Tibial nerve (tissue), 3 donors: ENCODE measurements at regions not wholly inside any gene's neighbourhood (a gene's known extent, or its start where the extent isn't known, plus 50 kb on each side); places are given as distances from the start of the nearest gene placed in this dataset.

Source experiments
- POLR2A ChIP-seq, 2 donors: fragments of 450-650 bp; IDR thresholded peaks; one replicate each; pipeline ENCODE4 v1.6.1; 2017; ENCODE audit warnings: antibody characterized with exemption in 2 of 2, mild to moderate bottlenecking in 2 of 2, moderate library complexity in 2 of 2
- TF ChIP-seq, protein P1 (sequence below), 5 experiments: fragments of 200-600 bp in 3 of 5; fragments of 450-650 bp in 2 of 5; sonication (generic) in 3 of 5; IDR thresholded peaks; one replicate each; pipeline ENCODE4 v1.5.1; 2016 to 2019; ENCODE audit warnings: antibody characterized with exemption in 5 of 5, mild to moderate bottlenecking in 3 of 5, moderate library complexity in 2 of 5

DNA sequence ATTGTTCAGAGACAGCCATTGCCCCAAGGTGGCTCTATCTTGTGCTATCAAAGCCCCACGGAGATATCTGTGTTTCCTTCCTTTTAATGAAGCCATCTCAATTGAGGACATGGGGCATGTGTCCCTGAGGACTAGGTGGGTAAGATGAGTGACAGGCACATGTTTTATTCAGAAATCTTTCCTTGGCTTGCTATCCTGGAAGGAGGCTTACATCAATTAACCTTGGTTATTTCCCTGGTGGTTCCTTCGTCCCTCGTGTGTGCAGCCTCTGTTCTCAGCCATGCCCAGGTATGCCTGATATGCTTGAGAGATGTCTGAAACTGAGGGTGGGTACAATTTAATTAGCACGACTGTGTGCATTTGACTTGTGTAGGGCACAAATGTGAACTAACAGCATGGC is 102.2 kb upstream of the TUT7 start:
- TF ChIP-seq, protein P1, sequence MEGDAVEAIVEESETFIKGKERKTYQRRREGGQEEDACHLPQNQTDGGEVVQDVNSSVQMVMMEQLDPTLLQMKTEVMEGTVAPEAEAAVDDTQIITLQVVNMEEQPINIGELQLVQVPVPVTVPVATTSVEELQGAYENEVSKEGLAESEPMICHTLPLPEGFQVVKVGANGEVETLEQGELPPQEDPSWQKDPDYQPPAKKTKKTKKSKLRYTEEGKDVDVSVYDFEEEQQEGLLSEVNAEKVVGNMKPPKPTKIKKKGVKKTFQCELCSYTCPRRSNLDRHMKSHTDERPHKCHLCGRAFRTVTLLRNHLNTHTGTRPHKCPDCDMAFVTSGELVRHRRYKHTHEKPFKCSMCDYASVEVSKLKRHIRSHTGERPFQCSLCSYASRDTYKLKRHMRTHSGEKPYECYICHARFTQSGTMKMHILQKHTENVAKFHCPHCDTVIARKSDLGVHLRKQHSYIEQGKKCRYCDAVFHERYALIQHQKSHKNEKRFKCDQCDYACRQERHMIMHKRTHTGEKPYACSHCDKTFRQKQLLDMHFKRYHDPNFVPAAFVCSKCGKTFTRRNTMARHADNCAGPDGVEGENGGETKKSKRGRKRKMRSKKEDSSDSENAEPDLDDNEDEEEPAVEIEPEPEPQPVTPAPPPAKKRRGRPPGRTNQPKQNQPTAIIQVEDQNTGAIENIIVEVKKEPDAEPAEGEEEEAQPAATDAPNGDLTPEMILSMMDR (IDR thresholded peaks at IDR 0.05), result no peak
- no peak for TF ChIP-seq POLR2A (IDR thresholded peaks at IDR 0.05)
